ENCODE measurements at regions not wholly inside any gene's neighbourhood (a gene's known extent, or its start where the extent isn't known, plus 50 kb on each side); places are given as distances from the start of the nearest gene placed in this dataset.
"Not testable (repeated sequence)": the region's sequence is repeated elsewhere in the genome, so short reads cannot be mapped to it uniquely, and the experiment has no call there.

DNA sequence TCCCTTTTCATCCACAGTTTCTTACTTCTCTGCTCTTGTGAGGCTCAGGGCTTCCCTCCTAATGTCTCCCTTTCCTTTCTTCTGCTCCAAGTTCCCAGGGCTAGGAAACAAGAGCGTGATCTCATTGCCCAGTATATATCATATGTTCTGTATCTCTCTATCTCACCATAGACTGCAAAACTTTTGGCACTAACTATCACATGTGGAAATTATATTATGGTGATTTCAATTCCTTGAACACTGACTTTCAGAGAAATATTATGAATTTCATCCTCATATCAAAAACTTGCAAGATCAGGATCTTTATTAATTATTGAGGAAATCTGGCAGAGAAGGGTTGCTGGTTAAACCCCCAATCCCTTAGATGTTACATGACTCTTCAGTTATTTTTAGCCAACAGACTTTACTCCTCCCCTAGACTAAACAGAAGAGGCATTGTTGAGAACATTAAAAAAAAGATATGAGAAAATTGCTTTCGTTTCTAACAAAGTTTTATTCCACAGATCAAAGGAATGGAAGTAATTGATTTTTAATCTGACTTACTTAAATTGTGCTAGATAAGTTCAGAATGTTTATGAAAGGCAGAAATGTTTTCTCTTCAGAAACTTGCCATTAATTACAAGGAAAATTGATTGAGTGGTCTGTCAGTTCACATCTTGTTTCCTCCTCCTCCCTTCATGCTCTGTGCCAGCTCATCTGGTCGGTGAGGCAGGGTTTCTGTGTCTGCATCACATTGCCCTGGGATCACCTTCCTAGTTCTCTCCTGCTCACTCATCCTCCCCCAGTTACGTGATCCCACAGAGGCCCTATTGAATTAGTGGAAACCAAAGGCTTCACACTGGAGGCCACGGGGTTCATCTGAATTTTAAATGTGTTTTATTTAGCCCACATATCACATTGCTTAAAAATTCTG is 378.5 kb downstream of the LMO7 start:
- DNase-seq, result peak; percentile 21 to 52

DNA sequence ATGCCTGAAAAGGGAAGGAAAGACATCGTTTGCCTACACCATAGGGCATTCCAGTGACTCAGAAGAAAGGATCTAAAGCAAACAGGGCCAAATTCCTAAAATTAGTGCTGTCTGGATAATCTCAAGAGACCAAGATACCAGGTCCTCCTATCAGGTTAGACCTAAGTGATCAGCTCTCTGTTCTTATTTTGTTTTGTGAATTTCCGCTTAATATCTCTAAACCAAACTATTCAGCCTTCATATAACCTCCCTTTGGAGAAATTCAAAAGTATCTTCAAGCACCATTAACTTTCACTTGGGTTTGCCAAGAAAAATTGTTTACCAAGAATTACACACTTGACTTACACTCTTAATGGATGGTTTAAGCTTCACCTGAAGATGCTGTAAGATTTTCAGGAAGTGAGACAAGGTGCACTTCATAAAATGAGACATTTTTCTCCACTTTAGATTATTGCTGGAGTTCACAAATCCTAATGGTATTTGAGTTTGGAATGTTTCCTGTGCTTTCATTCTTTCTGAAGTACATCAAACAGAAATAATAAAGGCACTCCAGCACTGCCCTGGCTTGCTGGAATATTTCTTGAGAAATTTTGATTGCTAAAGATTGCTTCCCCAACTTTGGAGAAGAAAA is 376.1 kb downstream of the LMO7 start:
- peak; percentile 14 to 26 for DNase-seq

DNA sequence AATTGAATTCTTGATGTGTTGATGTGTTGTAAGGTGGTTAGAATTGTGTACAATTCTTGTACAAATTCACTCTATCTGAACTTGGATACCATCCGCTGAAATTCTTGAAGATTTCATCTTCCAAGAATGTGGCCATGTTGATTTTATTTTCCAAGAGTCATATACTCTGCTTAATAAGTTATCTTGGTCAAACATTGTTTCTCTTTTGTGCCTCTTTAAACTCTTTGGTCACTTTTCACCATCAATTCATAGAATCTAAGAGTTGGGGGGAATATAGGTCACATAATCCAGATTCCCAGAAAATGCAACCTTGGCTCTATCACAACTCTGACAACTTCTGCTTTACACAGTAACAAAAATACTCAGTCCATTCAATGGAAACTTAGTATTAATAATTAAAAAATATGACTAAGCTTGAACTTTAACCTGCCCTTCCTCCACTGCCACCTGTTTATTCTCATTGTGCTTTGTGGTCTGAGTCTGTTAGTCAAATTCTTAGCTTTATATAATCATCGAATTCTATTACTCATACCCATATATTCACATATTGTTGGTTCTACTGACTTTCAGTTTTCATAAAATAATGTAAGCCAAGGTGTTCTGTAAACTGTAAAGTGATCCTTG is 373.2 kb downstream of the LMO7 start:
- DNase-seq, result no peak

DNA sequence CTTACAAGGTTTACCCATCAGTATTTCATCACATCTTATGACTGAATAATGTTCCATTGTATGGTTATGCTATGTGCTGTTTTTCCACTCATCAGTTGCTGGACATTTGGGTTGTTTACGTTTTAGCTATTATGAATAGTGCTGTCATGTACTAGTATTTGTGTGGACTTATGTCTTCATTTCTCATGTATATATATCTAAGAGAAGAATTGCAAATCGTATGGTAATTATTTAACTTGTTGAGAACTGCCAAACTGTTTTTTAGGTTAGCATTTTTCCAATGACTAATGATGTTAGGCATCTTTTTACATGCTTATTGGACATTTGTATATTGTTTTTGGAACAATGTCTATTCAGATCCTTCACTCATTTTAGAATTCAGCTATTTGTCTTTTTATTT is 368.3 kb downstream of the LMO7 start:
- DNase-seq, result no peak

DNA sequence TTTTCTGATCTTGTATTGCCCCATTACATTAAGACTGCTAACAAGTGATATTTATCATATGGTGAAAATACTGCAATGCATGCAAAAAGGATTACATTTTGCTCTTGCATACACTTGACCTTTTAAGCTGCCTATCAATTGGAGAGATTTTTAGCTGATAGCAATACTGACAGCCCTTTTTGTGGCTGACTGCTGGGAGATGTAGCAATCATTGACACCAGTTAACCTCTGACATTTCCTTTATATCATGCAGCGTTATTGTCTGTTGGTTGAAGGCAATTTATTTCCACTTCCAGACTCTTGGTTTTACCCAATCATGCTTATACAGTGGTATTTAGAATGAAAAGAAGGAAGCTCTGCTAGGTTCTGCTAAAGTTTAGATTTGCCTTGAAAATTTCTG is 364.0 kb downstream of the LMO7 start:
- DNase-seq, result no peak

DNA sequence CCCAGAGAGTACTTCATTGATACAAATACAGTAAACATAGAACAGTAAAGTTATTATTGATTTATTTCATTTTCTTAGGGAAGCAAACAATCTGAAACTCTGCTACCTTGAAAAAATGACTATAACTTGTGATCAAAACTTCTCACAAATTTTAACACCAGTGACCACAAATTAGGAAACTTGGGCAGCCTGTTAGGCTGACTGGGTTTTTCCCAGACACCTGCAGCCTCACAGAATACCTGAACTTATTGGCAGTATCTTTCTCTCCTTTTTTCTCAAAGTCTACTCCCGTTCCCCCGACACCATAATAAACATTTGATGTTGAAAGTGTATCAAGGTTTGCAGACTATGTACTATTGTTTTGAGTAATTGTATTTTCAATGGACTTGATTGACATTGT is 360.5 kb downstream of the LMO7 start:
- DNase-seq, result no peak

DNA sequence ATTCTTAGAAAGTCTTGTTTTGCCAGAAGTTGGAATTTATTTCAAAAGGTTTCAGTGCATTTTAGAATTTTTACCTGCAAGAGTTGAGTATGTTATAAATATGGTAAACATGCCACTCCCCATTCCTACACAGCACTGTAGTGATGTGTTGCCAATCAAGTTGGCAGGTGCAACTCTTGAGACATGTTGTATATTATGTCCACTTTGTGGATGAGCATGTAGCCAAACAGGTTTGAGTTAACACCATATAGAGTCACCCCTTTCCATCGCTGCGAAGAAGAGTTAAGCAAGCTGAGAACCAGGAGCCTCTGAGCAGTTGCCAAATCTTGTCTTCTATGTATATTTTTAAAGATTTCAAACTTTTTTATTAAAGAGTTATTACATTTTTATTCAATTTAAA is 359.8 kb downstream of the LMO7 start:
- no peak for DNase-seq

DNA sequence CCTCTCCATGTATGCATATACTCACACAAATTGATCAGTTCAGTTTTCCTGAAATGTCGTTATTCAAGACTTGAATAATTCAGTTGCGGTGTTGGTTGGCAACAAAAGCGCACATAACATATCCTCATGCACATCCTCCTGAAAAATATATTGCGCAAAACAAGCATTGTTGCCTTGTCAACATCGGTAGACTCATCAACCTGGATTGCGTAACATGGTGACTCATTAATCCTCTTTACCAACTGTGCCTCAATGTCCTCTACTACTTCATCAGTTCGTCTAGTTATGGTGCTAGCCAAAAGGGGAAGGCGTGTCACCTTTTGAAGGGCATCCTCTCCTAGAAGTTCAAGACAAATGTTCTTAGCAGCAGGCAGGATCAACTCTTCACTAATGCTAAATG is 357.7 kb downstream of the LMO7 start:
- DNase-seq, result no peak

DNA sequence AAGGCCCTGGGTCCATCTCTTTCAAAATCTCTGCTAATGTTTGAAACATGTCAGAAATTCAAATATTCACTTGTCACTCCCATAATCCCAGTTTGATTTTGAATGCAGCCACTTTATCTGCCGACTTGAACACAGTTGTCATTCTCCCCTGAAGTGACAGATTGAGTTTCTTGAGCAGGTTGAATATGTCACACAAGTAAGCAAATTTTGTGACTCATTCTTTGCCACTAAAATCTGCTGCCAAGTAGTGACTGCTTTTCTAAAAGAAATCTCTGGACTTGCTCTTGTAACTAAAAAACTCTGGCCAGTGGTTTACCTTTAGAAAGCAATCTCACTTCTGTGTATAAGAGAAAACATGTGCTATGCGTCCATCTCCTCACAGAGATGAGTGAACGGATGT is 357.1 kb downstream of the LMO7 start:
- no peak for DNase-seq

DNA sequence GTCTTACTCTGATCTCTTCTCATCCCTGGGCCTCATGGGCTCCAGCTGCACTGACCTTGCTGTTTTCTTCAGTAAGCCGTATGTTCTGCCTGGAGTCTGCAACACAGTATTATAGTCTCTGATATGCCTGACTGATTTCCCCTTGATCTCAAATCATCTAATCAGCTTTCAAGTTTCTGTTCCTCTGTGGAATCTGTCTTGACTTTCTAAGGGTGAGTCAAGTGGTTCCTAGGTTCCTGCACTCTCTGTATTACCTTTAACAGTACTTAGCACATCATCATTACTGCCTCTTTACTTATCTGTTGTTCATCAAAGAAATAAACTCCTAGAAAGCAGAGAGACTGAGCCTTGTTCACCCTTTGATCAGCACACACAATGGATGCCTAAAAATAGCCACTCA is 350.7 kb downstream of the LMO7 start:
- DNase-seq, result no peak

DNA sequence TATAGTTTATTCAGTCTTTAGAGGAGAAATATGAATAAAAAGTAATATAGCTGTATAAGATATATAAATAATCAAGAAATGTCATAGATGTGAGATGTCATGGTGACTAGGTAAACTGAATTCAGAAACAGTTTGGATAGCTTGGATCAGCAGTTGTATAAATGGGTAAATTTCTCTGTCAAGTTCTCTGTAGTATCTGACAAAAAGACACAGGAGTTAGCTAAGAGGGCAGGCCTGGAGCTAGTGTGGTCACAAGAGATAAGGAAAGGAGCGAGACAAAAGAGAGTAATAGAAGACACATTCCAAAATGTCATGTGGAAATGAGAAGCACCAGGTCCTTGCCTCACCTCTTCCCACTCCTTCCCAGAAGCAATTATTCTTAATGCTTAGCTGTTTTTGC is 349.0 kb downstream of the LMO7 start:
- DNase-seq, result no peak

DNA sequence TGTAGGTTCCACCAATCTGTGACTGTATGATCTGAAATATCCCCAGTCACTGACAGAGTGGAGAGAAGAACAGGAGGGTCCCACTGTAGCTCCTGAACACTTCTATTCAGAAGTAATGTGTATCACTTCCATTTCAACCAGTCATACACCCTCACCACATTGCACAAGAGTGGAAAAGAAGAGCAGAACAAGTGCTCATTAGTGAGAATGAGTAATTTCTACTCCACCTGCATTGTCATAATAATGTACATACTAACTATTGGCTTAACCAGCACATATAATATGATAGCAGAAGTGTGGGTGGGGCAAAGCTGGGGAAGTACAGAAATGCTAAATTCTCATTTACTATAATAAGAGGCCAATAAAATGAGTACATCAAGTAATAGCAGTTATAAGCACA is 342.7 kb downstream of the LMO7 start:
- DNase-seq, result no peak

DNA sequence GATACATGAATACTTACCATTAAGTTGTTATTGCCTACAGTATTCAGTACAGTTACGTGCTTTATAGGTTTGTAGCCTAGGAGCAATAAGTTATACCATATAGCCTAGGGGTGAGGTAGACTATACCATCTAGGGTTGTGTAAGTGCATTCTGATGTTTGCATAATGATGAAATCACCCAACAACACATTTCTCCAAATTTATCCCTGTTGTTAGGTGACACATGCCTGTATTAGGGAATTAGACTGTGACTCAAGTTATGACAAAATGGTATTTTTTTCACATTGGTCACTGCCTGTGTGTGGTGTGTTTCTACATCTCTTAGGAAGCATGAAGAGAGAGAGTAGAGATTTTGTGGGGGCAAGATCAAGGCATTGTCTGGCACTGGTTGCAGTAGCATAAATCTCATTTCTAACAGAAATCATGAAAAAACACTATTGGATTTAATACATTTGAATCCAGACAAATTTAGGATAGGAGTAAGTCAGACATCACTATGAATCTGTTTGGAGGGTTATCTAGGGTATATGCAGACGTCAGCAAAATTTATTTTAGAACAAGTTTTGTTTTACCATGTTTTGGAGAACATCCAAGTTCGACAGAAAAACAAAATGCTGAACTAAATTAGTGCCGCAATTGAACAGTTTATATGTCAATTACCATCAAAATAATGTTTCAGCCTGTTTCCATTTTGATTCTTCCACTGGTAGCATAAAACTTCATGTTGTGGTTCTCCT is 332.1 kb downstream of the LMO7 start:
- DNase-seq, result no peak

DNA sequence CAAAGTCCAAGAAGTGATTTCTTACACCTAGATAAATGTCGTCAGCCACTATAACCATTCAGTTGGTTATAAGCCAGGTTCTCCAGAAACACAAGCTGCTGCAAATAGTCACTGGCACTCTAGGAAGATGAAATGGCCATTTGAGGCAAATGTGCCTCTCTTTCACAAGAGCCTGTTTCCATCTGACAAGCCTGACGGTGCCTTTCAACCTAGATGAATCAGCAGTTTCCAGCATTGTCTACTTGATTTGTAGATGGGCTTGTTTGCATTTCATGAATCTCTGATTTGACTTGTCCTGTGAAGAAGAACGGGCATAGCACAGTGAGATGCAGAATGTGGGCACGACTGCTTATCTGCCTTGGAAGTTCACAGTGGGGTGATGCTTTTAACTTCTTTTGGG is 327.2 kb downstream of the LMO7 start:
- DNase-seq, result no peak

DNA sequence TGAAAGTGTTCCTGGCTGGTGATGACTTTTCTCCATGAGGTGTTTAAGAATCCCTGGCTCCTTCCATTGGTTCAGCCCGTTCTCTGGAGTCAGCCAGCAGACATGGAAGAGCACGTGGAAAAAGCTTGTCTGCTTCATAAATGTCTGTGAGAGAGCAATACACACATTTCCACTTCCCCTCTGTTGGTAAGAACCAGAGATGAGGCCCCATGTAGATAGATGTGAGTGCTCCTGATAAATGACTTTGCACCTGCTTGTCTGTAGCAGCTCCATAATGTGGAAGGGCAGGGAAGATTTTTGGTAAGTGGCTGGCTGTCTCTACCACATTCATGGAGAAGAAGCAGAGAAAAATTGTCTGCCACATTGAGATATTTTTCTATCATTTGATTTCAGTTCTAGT is 325.8 kb downstream of the LMO7 start:
- DNase-seq, result no peak

DNA sequence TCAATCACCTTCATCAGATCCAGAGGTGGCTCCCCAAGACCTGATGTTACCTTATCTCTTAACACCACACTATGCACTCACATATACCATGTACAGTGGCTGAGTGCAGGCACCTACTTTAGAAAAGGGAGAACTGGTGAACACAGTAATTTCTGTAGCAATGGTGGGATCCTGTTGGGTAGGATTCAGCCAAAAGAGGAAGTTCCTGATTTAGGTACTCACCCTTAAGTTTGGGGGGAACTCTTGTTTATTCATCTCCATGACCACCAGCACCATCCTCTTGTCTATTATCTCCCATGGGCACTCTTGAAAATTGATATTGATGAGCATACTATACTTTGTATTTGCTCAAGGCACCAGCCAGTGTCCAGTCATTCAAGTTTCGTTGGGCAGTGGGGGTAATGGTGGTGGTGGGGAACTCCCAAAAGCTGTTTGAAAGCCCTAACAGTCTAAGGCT is 324.4 kb downstream of the LMO7 start:
- DNase-seq, result no peak

DNA sequence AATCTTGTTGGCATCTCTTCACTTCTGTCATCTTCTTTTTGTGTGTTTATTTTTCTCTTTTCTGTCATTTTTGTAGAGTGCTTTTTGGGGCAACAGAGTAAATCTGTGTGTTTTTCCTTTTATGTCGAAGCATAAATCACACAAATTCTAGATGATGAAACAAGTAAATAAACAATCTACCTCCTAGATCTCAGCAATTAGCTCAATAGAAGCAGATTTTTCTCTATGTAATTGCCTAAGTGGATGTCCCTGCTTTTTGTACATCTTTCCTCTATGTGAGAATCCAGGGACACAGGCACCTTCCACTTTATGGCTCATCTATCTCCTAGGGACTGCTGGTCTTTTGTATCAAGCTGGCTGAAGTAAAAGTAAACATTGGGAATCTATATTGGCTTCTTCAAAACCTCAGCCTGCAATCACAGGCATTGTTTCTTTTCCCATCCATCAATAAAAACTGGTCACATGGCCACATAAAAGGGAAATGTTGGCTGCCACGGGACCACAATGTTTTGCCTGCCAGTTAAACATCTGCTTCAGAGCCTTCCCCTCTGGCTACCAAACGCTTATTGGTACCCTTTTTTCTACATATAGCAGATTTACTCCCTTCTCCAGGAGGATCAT is 323.8 kb downstream of the LMO7 start:
- DNase-seq, result no peak

DNA sequence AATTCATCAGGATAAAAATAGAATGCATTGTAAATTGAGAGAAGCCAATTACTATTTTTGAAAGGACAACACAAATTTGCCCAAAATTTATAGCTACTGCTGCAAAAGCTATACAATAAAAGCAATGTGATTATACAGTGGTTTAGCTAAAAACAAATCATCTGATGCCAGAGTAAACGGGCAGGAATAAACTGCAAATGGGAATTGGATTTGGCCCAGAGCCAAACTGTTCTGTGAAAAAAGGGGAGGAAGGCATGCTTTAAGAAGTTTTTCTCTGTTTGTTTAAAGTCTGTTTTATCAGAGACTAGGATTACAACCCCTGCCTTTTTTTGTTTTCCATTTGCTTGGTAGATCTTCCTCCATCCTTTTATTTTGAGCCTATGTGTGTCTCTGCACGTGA is 317.5 kb downstream of the LMO7 start:
- not testable (repeated sequence) for DNase-seq

DNA sequence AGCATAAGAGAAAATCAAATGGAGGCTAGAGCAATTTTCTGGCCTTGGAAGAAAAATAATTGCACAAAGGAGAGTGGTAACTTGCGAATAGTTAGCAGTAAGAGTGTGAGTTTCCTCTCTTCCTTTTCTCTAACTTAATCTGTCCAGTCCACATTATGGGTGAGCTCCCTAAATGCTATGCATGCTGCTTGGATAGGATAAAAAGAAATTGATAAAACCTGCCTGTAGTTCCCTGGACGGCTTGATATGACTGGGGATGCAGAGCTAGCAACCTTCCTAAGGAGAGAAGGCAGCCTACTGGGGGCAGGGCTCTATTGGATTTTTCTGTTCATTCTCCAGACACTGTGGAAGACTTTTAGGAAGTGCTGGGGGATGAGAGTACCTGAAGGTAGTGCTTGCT is 311.3 kb downstream of the LMO7 start:
- DNase-seq, result no peak

DNA sequence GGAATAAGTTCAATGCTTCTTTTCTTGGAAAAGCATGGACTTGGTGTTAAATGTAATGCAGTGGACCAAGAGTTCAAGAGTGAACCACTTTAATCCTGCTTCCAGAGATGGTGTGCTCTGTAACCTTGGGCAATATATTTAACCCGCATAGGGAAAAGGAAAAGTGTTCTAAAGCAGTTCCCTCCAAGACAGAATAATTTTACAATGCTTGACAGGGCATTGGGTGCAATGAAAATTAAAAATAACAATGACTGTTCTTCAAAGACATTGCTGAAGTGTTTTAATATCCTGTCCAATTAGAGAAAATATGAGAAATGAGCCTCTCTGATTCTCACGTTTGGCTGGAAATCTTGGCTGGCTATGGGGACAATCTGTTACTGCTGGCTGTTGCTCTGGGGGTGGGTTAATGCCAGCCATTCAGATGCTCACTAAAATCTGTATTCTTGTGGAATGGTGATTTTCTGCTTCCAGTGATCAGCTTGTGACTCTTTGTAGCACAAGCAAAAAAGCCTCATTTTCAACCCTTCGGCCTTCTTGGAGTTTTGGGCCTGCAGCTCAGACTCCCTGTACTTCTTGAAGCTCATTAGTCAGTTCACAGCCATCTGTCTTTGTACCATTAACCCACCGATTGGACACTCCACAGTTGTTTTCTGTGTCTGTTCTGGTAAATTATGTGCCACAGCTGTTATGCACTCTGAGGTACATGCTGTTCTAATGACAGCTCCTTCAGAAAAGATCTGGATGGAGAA is 310.6 kb downstream of the LMO7 start:
- DNase-seq, result peak; percentile 17 to 33
